ENCODE measurements at regions not wholly inside any gene's neighbourhood (a gene's known extent, or its start where the extent isn't known, plus 50 kb on each side); places are given as distances from the start of the nearest gene placed in this dataset.

DNA sequence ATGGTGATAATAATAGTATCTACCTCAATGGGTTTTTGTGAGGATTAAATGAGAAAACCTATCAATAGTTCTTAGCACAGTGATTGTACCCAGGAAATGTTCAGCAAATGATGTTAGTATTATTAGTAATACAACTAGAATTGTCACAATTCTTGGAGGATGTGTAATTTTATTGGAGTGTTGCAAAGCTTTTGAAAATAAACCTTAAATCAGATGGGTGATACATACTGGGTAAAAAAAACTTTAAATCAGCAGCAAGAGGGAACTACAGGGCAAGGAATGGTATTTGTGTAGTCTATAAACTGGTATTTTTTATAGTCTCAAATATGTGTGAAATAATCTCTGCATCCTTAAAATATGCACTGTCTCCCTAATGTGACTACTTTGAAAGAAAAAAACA, 371.6 kb downstream of the PIK3R1 start:
- DNase-seq (ENCODE audit: low spot score), result no peak

DNA sequence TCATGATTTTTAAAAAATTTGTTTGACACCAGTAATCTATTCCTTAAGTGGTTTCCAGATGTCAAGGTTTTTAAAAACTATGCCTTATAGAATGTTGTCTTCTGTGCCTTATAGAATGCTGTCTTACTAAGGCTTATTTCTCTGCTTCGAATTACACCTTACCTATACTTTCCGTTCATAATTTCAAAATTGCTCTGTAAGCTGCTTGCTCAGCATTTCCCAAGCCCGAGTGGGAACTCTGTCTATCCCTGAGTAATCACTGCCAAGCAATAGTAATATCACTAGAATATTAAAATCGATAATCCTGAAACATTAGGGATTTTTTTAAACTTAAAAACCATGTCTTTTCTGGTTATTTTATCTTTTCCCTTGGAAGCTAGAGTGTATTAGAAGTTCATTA, 376.3 kb downstream of the PIK3R1 start:
- no peak for DNase-seq (ENCODE audit: low spot score)

DNA sequence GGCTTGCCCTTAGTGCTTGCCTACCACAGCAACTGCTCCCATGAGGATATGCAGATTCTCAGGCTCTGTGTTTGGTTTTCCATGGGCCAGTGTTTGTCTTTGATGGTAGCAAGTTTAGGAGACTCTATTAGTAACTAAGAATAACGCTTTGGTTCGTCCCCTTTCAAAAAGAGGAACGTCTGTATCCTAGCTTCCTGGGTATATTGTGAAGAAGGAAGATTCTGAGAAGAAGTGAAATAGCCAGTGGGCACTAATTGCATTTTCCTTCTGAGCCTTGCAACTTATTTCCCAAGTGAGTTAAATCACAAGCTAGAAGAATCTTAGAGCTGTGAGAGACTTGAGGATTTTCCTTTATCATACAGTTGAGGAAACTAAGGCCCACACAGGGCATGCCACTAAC, 376.8 kb downstream of the PIK3R1 start:
- DNase-seq (ENCODE audit: low spot score), result no peak

DNA sequence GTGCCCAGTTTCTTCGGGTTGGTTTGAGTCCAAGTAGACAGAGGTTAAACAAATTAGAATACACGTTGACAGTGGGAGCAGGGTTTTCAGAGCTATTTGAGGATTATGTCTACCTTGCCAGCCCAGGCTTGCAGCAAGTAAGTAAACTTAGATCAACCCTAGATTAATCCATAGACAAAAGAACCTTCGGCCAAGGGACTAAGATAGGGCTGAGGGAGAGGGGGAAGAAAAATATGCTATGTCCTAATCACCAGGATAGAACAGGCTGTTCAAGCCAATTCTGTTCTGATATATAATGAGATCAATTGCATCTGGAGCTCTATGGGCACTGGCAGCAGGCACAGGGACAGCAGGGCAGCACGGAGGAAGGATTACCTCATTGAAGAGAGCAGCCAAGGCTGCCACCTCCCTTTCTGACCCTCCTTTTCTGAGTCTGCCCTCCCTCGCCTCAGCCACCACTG, 377.7 kb downstream of the PIK3R1 start:
- DNase-seq (ENCODE audit: low spot score), result no peak

DNA sequence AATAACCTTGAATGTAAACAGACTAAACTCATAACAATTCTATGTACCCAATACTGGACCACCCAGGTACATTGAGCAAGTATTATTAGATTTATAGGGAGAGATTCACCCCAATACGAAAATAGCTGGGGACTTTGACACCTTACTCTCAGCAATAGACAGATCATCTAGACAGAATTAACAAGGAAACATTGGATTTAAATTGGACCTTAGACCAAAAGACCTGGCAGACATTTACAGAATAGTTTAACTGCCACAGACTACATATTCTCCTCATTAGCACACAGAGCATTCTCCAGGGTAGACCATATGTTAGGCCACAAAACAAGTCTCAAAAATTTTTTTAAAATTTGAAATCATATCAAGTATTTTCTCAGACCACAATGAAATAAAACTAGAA, 397.4 kb downstream of the PIK3R1 start:
- no peak for DNase-seq (ENCODE audit: low spot score)

GRCh38 chr5:68618501-68618900, 402.9 kb downstream of the PIK3R1 start:
- no peak for DNase-seq (ENCODE audit: low spot score)

GRCh38 chr5:68627001-68627400, 411.4 kb downstream of the PIK3R1 start:
- no peak for DNase-seq (ENCODE audit: low spot score)

DNA sequence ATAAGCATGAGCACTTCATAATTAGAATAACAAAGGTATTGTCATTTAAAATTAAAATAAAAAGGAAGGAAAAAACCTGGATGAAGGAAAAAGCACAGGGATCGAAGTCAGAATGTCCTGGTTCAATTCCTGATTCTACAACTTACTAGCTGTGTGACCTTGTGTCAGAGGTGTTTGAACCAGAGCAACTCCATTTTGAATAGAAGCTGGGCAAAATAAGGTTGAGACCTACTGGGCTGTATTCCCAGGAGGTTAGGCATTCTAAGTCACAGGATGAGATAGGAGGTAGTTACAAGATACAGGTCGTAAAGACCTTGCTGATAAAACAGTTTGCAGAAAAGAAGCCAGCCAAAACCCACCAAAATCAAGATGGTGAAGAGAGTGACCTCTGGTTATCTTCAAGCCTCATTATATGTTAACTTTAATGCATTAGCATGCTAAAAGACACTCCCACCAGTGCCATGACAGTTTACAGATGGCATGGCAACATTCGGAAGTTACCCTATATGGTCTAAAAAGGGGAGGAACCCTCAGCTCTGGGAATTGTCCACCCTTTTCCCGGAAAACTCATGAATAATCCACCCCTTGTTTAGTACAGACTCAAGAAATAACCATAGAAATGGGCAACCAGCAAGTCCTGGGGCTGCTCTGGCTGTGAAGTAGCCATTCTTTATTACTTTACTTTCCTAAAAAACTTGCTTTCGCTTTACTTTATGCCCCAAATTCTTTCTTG, 412.7 kb downstream of the PIK3R1 start:
- DNase-seq (ENCODE audit: low spot score), result no peak

GRCh38 chr5:68630354-68630753, 414.8 kb downstream of the PIK3R1 start:
- DNase-seq (ENCODE audit: low spot score), result no peak

- no peak for DNase-seq (ENCODE audit: low spot score)
These were observed 416.3 kb downstream of the PIK3R1 start for GRCh38 chr5:68631884-68632283.

- DNase-seq (ENCODE audit: low spot score), result no peak
These were observed 425.7 kb downstream of the PIK3R1 start for GRCh38 chr5:68641211-68641610.

DNA sequence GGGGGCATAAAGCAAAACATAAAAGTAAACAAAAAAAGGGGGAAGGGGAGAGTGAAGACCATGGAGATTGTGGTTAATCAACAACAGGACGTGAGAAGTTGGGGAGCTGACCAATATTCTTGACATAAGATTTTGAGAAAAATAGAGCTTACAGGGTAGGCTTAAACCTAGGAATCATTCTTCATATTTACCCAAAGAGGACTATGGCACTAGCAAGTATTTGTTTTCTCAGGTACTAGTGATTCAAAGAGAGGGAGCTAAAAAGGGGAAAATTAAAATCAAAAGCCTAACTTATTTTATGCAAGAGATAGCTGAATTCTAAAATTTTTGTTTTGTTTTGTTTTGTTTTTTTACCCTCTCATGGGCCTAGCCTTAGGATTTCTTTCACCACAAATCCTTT, 427.5 kb downstream of the PIK3R1 start:
- no peak for DNase-seq (ENCODE audit: low spot score)

GRCh38 chr5:68644971-68645370, 429.4 kb downstream of the PIK3R1 start:
- no peak for DNase-seq (ENCODE audit: low spot score)

- no peak for DNase-seq (ENCODE audit: low spot score)
These were observed 430.6 kb downstream of the PIK3R1 start for GRCh38 chr5:68646144-68646543.

DNA sequence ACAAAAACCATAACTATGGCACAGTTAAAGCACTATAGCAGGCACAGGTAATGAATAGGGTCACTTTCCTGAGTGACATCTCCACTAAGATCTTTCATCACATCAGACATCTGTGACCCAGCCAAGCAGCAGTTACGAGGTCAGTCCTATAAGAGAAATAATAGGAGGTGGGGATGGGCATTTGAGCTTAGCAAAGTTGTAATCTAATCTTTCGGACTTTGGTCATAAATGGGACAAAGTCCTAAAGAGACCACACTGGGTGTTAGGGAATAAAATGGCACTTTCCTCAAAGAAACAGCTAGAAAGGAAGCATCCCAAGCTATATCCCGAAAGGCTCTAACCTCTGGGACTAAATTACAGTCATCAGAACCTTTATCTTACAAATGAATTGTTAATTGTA, 432.2 kb downstream of the PIK3R1 start:
- no peak for DNase-seq (ENCODE audit: low spot score)

GRCh38 chr5:68648944-68649857, 433.6 kb downstream of the PIK3R1 start:
- DNase-seq (ENCODE audit: low spot score), result no peak

DNA sequence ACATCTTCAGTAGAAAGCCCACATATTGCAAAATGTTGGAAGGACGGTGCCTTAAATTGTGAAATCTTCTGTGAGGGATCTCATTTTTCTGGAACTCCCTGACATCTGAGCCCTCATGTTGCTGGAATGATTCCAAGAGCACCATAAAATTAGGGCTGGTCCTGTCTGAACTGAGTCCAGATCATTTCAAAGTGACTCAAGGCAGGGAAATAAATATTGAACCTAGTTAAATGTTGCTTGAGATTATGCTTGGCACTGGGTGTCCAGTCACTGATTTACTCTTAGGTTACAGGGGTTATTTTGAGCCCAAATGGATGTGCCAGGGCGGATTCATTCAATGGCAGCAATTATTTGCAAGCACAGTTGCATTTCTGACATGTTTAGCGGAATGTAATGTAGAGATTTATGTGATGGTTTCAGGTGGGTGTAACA, 437.0 kb downstream of the PIK3R1 start:
- DNase-seq (ENCODE audit: low spot score), result no peak

DNA sequence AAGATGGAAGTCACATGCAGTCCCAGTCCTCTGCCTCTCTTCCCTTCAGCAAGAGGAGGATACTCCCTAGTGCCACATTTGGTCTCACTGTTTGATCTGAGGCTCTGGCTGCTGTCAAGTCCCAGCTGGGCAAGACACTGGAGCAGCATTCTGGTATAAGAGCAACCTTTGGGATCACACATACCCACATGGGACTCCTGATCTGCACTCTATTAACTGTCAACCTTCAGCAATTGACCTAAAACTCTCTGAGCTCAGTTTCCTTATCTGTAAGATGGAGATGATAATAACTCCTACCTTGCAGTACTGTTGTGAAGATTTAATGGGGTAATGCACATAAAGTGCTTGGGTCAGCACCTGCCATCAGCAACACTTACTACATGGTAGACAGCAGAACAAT, 437.9 kb downstream of the PIK3R1 start:
- DNase-seq (ENCODE audit: low spot score), result no peak

- no peak for DNase-seq (ENCODE audit: low spot score)
These were observed 436.5 kb upstream of the SLC30A5 start for GRCh38 chr5:68657055-68657961.

- no peak for DNase-seq (ENCODE audit: low spot score)
These were observed 434.9 kb upstream of the SLC30A5 start for GRCh38 chr5:68658810-68659372.

DNA sequence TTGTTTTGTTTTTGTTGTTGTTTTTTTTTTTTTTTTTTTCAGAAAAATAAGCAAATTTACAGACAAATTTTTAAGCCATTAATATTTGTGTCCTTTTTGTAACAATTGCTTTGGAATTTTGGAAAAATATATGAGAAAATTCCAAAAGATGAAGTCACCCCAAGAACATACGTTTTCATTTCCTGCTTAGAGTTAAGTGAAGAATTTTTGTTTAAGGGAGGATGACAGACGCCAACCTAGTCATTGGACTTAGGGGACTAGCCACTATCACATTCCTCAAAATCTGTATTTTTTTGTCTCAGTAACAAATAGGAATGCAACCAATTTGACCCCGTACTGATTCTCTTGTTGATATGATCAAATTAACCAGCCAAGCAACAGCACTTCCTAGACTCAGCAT, 433.9 kb upstream of the SLC30A5 start:
- DNase-seq (ENCODE audit: low spot score), result no peak

DNA sequence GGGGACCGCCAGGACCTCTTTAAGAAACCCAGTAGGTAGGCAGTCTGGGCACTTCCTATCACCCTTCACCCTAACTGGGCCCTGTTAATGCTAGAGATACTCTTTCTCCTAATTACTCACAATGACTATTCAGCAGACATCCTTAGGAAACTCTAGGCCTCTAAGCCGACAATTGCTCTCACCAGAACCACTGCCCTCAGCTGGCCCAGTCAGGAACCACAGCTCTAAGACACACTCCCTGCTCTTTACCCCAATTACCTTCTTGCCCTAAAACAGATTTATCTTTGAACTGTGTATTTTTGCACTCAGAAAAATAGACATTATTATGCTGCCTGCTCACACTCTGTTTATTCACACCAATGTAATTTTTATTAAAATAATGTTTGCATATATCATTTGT, 432.6 kb upstream of the SLC30A5 start:
- DNase-seq (ENCODE audit: low spot score), result no peak

Data from HuH-7 (cell line).